Fibroblast of pulmonary artery (primary cell): ENCODE measurements at regions not wholly inside any gene's neighbourhood (a gene's known extent, or its start where the extent isn't known, plus 50 kb on each side); places are given as distances from the start of the nearest gene placed in this dataset.
A peak's percentile ranks its signal among the peaks of the same experiment; 100 is the strongest.

Source experiments
- DNase-seq: peaks from one replicate; pipeline ENCODE4 v3.0.0-alpha.2; 2010; ENCODE audit warnings: low read depth
- H3K4me3 ChIP-seq: replicated peaks from 2 replicates; pipeline ENCODE4 v1.5.1; 2011; ENCODE audit warnings: low read depth, mild to moderate bottlenecking, control low read depth, low read length, moderate library complexity
- CTCF ChIP-seq: IDR thresholded peaks from 2 replicates; pipeline ENCODE4 v1.5.1; 2011; ENCODE audit warnings: mild to moderate bottlenecking, control low read depth, low read length, inconsistent platforms; ENCODE audit errors: missing control alignments

GRCh38 chr3:127406309-127407025 lies 118.6 kb upstream of the PRR20G start:
- no peak overlapping the region for H3K4me3 ChIP-seq
- TF ChIP-seq CTCF: peak; percentile 18

GRCh38 chr3:127405791-127406190 lies 117.9 kb upstream of the PRR20G start:
- no peak for DNase-seq
- H3K4me3 ChIP-seq: no peak overlapping the region
- TF ChIP-seq CTCF: no peak

More at GRCh38 chr3:127406309-127407025, 118.6 kb upstream of the PRR20G start:
- DNase-seq: peak; percentile 21

GRCh38 chr3:127405010-127405598 lies 117.3 kb upstream of the PRR20G start:
- no peak overlapping the region for H3K4me3 ChIP-seq
- no peak for DNase-seq
- no peak for TF ChIP-seq CTCF

- TF ChIP-seq CTCF: no peak
- no peak overlapping the region for H3K4me3 ChIP-seq
- no peak for DNase-seq
Observed at GRCh38 chr3:127404221-127405009, 116.6 kb upstream of the PRR20G start.

GRCh38 chr3:127403795-127404194 lies 115.9 kb upstream of the PRR20G start:
- no peak for DNase-seq
- no peak overlapping the region for H3K4me3 ChIP-seq
- TF ChIP-seq CTCF: no peak

- no peak overlapping the region for H3K4me3 ChIP-seq
- no peak for TF ChIP-seq CTCF
- no peak for DNase-seq
Observed at GRCh38 chr3:127399154-127399553, 111.3 kb upstream of the PRR20G start.
